Testis (tissue), 2 donors: ENCODE measurements at regions not wholly inside any gene's neighbourhood (a gene's known extent, or its start where the extent isn't known, plus 50 kb on each side); places are given as distances from the start of the nearest gene placed in this dataset.

Source experiments
- DNase-seq: peaks from one replicate; pipeline ENCODE4 v3.0.0-alpha.2; 2019
- H3K27ac ChIP-seq, 2 donors: fragments of 200-600 bp; sonication (generic); one replicate each; pipeline ENCODE4 v1.5.1; 2019
- H3K27me3 ChIP-seq: fragments of 200-600 bp; sonication (generic); one replicate; pipeline ENCODE4 v1.5.1; 2019
- H3K36me3 ChIP-seq: fragments of 200-600 bp; sonication (generic); one replicate; pipeline ENCODE4 v1.5.1; 2017; ENCODE audit warnings: low read depth; ENCODE audit errors: missing control alignments
- H3K4me1 ChIP-seq: fragments of 200-600 bp; sonication (generic); one replicate; pipeline ENCODE4 v1.5.1; 2019
- H3K4me3 ChIP-seq, 2 donors: fragments of 200-600 bp; sonication (generic); one replicate each; pipeline ENCODE4 v1.5.1; 2017 to 2019
- H3K9me3 ChIP-seq: fragments of 200-600 bp; sonication (generic); one replicate; pipeline ENCODE4 v1.5.1; 2017
- POLR2A ChIP-seq: fragments of 450-650 bp; IDR thresholded peaks from one replicate; pipeline ENCODE4 v1.6.1; 2017; ENCODE audit warnings: antibody characterized with exemption, mild to moderate bottlenecking, moderate library complexity
- WGBS, 2 donors: methylation state at CpG; one replicate each; pipeline ENCODE4 v1.1.5; 2018; 5-methylcytosine and 5-hydroxymethylcytosine counted together
- intact Hi-C: fragments of 100-400 bp; cut with DNase I; formaldehyde crosslinking; loops from one replicate; pipeline ENCODE4 v1.15.1; 2023; ENCODE audit warnings: low total_unique reads
- TF ChIP-seq, protein P1 (sequence below), 3 experiments: fragments of 450-650 bp in 2 of 3; fragments of 200-600 bp in 1 of 3; sonication (generic) in 1 of 3; IDR thresholded peaks; one replicate each; pipeline ENCODE4 v1.5.1; 2016 to 2019; ENCODE audit warnings: antibody characterized with exemption in 3 of 3, mild to moderate bottlenecking in 2 of 3, moderate library complexity in 1 of 3

DNA sequence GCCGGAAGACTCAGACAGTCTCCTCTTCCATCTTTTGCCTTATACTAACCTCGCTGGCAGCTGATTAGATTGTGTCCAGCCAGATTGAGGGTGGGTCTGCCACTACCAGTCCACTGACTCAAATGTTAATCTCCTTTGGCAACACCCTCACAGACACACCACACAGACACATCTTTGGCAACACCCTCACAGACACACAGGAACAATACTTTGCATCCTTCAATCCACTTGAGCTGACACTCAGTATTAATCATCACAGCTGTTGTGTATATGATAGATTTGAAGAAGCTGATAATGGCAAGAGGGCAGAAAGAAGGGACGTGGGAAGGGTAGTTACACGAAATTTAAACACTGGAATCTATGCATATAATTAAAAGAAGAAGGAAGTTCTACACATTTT is 139.5 kb downstream of the ANKRD50 start:
- TF ChIP-seq POLR2A: no peak
- TF ChIP-seq, protein P1, sequence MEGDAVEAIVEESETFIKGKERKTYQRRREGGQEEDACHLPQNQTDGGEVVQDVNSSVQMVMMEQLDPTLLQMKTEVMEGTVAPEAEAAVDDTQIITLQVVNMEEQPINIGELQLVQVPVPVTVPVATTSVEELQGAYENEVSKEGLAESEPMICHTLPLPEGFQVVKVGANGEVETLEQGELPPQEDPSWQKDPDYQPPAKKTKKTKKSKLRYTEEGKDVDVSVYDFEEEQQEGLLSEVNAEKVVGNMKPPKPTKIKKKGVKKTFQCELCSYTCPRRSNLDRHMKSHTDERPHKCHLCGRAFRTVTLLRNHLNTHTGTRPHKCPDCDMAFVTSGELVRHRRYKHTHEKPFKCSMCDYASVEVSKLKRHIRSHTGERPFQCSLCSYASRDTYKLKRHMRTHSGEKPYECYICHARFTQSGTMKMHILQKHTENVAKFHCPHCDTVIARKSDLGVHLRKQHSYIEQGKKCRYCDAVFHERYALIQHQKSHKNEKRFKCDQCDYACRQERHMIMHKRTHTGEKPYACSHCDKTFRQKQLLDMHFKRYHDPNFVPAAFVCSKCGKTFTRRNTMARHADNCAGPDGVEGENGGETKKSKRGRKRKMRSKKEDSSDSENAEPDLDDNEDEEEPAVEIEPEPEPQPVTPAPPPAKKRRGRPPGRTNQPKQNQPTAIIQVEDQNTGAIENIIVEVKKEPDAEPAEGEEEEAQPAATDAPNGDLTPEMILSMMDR (IDR thresholded peaks at IDR 0.05): no peak
- intact Hi-C loops: no loop called here
- H3K27ac ChIP-seq: no peak overlapping the region
- no peaks in the 10 kb centered on the region for H3K4me1 ChIP-seq
- no peaks in the 10 kb centered on the region for H3K27me3 ChIP-seq
- H3K9me3 ChIP-seq: no peaks in the 10 kb centered on the region
- 95 to 97% methylated on average over 4 of the region's 4 CpGs for WGBS, 2 donors
- no peaks in the 10 kb centered on the region for H3K36me3 ChIP-seq
- H3K4me3 ChIP-seq: no peak overlapping the region
- no peak for DNase-seq

DNA sequence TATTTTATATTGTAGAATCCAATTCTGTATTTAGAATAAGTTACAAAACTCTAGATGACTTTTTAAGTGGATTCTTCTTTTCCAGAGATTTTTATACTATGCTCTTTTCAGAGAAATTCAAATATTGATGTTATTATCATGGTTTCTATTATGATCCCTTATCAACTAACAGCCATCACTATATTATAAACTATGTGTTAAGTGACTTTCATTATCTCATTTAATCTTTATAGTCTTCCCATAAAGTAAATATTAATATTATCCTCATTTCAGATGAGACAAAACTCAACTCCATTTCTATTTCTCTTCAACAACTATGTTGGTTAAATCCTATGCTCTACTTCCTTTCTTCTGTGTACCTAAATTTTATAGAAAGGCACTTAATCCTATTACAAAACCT is 132.6 kb downstream of the ANKRD50 start:
- Histone ChIP-seq H3K36me3 (no peaks in the 10 kb centered on the region), H3K27me3 (no peaks in the 10 kb centered on the region), H3K4me1 (no peaks in the 10 kb centered on the region), H3K27ac (no peak overlapping the region), H3K9me3 (no peaks in the 10 kb centered on the region), H3K4me3 (no peak overlapping the region)
- TF ChIP-seq, protein P1 (IDR thresholded peaks at IDR 0.05): no peak
- no peak for TF ChIP-seq POLR2A
- intact Hi-C loops: no loop called here
- DNase-seq: no peak

DNA sequence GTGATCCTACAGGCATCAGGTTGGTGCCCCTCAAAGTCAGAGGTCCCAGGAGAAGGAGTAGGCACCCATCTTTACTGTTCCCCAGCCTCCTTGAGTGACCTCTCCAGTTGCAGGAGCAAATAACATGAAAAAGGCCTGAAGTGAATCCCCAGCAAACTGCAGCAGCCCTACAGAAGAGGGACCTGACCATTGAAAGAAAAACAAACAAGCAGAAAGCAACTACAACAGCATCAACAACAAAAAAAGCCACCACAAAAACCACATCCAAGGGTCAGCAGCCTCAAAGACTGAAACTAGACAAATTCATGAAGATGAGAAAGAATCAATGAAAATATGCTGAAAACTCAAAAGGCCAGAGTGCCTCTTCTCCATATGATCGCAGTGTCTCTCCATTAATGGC is 128.7 kb downstream of the ANKRD50 start:
- intact Hi-C loops: no loop called here
- no peaks in the 10 kb centered on the region for H3K27me3 ChIP-seq
- H3K4me3 ChIP-seq: no peak overlapping the region
- TF ChIP-seq POLR2A: no peak
- TF ChIP-seq, protein P1 (IDR thresholded peaks at IDR 0.05): no peak
- no peaks in the 10 kb centered on the region for H3K36me3 ChIP-seq
- no peaks in the 10 kb centered on the region for H3K9me3 ChIP-seq
- H3K4me1 ChIP-seq: no peaks in the 10 kb centered on the region
- H3K27ac ChIP-seq: no peak overlapping the region
- DNase-seq: no peak
- WGBS, 2 donors: 97 to 100% methylated on average over 1 of the region's 1 CpG

DNA sequence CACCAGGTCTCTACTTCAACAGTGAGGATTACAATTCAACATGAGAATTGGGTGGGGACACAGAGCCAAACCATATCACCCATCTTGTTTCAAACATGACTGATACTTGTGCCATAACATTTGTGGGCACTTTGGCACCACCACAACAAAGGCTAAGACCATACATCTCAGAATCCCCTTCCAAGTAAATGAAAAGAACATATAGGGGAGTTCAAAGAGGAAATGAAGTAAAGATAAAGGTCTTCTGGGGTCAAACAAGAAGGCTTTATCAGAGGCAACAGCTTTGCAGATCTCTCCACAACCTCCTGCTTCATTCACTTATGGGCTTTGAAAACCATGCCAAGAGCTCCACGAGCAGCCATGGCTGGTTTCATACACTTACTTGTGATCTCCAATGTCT is 122.7 kb downstream of the ANKRD50 start:
- 76 to 80% methylated on average over 1 of the region's 1 CpG for WGBS, 2 donors
- no peaks in the 10 kb centered on the region for H3K36me3 ChIP-seq
- H3K27me3 ChIP-seq: no peaks in the 10 kb centered on the region
- no peaks in the 10 kb centered on the region for H3K9me3 ChIP-seq
- intact Hi-C loops: no loop called here
- DNase-seq: no peak
- no peaks in the 10 kb centered on the region for H3K4me1 ChIP-seq
- no peak overlapping the region for H3K4me3 ChIP-seq
- no peak for TF ChIP-seq POLR2A
- TF ChIP-seq, protein P1 (IDR thresholded peaks at IDR 0.05): no peak
- no peak overlapping the region for H3K27ac ChIP-seq

DNA sequence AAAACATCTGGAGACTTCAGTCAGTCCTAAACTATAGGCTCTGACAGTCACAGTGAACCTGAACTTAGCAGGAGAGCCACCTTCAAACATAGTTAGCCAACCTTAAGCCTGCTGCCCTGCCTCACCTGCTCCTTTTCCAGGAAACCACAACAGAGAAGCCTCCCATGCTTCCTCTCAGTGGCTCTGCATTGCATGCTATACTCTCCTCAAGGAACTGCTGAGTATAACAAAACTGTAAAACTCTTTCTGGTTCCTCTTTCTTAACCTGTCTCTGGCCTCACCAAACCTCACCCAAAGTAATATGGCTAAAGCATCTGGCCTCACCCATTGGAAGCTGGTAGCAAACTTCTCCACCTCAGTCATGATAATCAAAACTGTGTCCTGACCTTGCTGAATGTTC is 122.1 kb downstream of the ANKRD50 start:
- Histone ChIP-seq H3K36me3 (no peaks in the 10 kb centered on the region), H3K9me3 (no peaks in the 10 kb centered on the region), H3K27ac (no peak overlapping the region), H3K4me1 (no peaks in the 10 kb centered on the region), H3K4me3 (no peak overlapping the region), H3K27me3 (no peaks in the 10 kb centered on the region)
- TF ChIP-seq, protein P1 (IDR thresholded peaks at IDR 0.05): no peak
- no peak for TF ChIP-seq POLR2A
- intact Hi-C loops: no loop called here
- DNase-seq: no peak
